GM18505 (cell line): ENCODE measurements at regions not wholly inside any gene's neighbourhood (a gene's known extent, or its start where the extent isn't known, plus 50 kb on each side); places are given as distances from the start of the nearest gene placed in this dataset.
"Not testable (repeated sequence)": the region's sequence is repeated elsewhere in the genome, so short reads cannot be mapped to it uniquely, and the experiment has no call there.

Source experiments
- ATAC-seq: cut with Tn5 transposase; IDR thresholded peaks from one replicate; pipeline ENCODE4 v1.9.1; 2021; ENCODE audit not compliant: unreplicated experiment
- POLR2A ChIP-seq: IDR thresholded peaks from 4 replicates; pipeline ENCODE4 v1.6.1; 2011; ENCODE audit warnings: borderline replicate concordance; ENCODE audit not compliant: insufficient read depth, insufficient read length; ENCODE audit errors: extremely low read depth

- TF ChIP-seq POLR2A: no peak
- no peak for ATAC-seq
These were observed 73.4 kb downstream of the FGD2 start for GRCh38 chr6:37078814-37079213.

GRCh38 chr6:37081042-37081607 is 75.7 kb downstream of the FGD2 start:
- no peak for ATAC-seq
- no peak for TF ChIP-seq POLR2A

- ATAC-seq: no peak
- no peak for TF ChIP-seq POLR2A
These were observed 77.1 kb downstream of the FGD2 start for GRCh38 chr6:37082390-37083130.

- TF ChIP-seq POLR2A: no peak
- no peak for ATAC-seq
These were observed 78.0 kb downstream of the FGD2 start for GRCh38 chr6:37083243-37084138.

GRCh38 chr6:37084665-37085064 is 79.2 kb downstream of the FGD2 start:
- ATAC-seq: not testable (repeated sequence)

GRCh38 chr6:37085198-37085597 is 79.7 kb downstream of the FGD2 start:
- ATAC-seq: no peak
- no peak for TF ChIP-seq POLR2A

- no peak for TF ChIP-seq POLR2A
- ATAC-seq: no peak
These were observed 81.1 kb upstream of the PIM1 start for GRCh38 chr6:37088897-37089296.

GRCh38 chr6:37089783-37090182 is 80.2 kb upstream of the PIM1 start:
- TF ChIP-seq POLR2A: no peak
- ATAC-seq: no peak

GRCh38 chr6:37091104-37091503 is 78.8 kb upstream of the PIM1 start:
- ATAC-seq: not testable (repeated sequence)

GRCh38 chr6:37091586-37091985 is 78.4 kb upstream of the PIM1 start:
- not testable (repeated sequence) for ATAC-seq

- no peak for ATAC-seq
- TF ChIP-seq POLR2A: no peak
These were observed 76.8 kb upstream of the PIM1 start for GRCh38 chr6:37092923-37093727.

- TF ChIP-seq POLR2A: no peak
- ATAC-seq: no peak
These were observed 76.3 kb upstream of the PIM1 start for GRCh38 chr6:37093728-37094069.

GRCh38 chr6:37095997-37096396 is 74.0 kb upstream of the PIM1 start:
- TF ChIP-seq POLR2A: no peak
- no peak for ATAC-seq
